NCI-H524 treated with DMSO at 0.1 percent for 48 hours (cell line): ENCODE measurements at regions not wholly inside any gene's neighbourhood (a gene's known extent, or its start where the extent isn't known, plus 50 kb on each side); places are given as distances from the start of the nearest gene placed in this dataset.
"Not testable (repeated sequence)": the region's sequence is repeated elsewhere in the genome, so short reads cannot be mapped to it uniquely, and the experiment has no call there.

Experiments
- DNase-seq: peaks from one replicate; lab custom pipeline; 2025; lab: John Stamatoyannopoulos, UW

DNA sequence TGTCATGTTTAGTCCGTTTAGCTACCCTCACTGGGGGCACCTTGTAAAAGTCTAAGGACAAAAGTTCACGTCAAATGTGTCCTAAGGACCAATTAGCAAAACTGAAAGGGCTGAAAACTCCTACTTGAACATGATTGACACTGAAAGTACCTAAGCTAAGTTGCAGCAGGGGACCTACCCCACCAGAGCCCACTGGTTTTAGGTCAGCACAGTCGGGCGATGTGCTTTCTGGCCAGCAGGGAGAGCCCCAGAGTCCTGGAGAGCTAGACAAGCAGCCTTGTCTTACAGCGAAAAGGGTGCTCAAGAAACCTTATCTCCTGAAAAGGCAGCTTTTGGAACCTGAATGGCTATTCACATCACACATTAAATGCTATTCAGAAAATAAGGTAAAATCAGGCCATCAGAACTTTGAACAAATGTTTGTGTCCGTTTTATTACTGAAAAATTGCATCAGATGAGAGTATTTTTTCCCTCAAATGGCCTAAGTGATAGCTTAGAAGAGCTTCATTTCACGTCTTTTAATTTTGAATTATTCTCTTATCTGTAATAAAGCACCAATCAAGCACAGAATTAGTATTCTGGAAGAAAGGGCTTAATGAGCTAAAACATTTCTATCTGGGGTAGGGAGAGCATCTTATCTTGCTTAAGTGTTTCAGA, 52.2 kb upstream of the MKI67 start:
- DNase-seq = no peak

DNA sequence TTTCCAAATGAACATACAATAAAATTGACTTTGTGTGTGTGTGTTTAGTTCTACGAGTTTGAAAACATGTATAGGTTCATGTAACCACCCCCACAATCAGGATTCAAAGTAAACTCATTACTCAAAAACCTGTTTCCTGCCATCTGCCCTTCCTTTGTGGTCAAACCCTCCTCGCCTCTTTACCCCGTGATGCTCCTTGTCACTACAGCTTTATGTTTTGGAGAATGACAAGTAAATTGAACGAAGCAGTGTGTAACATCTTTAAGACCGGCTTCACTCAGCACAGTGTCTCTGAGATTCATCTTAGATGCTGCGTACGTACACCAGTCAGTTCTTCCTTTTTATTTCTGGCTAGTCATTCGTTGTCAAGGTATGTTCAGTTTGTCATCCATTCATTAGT, 54.6 kb upstream of the MKI67 start:
- DNase-seq = no peak

GRCh38 chr10:128185627-128186026, 59.4 kb upstream of the MKI67 start:
- no peak for DNase-seq

- no peak for DNase-seq
These were observed 61.0 kb upstream of the MKI67 start for GRCh38 chr10:128186959-128187787.

DNA sequence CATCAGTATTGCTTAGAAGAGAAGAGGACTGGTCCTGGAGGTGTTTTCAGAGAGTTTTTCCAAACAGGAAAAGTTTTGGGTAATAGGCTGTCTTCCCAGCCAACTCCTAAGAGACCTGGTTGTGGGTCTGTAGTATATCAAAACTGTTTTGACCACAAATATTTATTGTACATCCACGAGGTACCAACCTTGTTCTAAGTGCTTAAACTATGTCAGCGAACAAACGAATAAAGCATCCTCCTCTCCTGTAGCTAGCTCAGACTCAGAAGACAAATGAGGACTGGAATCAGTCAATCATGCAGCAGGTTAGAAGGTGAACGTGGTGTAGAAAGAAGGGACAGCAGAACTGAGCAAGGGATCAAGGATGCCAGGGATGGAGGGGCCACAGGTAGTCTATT, 61.6 kb upstream of the MKI67 start:
- DNase-seq = no peak

- DNase-seq = no peak
These were observed 63.0 kb upstream of the MKI67 start for GRCh38 chr10:128189176-128189575.

DNA sequence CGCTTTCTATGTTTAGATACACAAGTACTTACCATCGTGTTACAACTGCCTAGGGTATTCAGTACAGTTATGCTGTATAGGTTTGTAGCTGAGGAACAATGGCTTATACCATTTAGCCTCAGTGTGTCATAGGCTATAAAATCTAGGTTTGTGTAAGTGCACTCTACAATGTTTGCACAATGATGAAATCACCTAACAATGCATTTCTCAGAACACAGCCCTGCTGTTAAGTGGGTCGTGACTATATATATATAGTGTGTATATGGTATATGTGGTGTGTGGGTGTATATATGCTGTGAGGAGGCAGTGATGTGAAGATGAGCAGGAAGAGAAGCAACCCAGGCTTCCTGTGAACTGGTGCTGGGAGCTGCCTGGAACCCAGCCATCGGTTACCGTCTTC, 65.6 kb upstream of the MKI67 start:
- DNase-seq = no peak

DNA sequence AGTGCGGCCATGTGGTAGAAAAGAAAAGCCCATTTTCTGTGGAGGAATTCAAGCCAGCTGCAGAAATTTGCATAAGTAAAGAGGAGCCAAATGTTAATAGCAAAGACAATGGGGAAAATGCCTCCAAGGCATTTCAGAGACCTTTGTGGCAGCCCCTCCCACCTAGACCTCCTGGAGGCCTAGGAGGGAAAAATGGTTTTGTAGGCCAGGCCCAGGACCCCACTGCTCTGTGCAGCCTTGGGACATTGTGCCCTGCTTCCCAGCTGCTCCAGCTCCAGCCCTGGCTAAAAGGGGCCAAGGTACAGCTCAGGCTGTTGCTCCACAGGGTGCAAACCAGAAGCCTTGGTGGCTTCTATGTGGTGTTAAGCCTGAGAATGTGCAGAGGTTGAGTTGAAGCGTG, 75.6 kb upstream of the MKI67 start:
- not testable (repeated sequence) for DNase-seq

GRCh38 chr10:128203028-128203427, 76.8 kb upstream of the MKI67 start:
- DNase-seq = no peak

GRCh38 chr10:128205591-128205990, 79.4 kb upstream of the MKI67 start:
- DNase-seq = not testable (repeated sequence)

GRCh38 chr10:128206676-128207075, 80.5 kb upstream of the MKI67 start:
- DNase-seq = no peak

- DNase-seq = no peak
These were observed 83.6 kb upstream of the MKI67 start for GRCh38 chr10:128209862-128210214.

DNA sequence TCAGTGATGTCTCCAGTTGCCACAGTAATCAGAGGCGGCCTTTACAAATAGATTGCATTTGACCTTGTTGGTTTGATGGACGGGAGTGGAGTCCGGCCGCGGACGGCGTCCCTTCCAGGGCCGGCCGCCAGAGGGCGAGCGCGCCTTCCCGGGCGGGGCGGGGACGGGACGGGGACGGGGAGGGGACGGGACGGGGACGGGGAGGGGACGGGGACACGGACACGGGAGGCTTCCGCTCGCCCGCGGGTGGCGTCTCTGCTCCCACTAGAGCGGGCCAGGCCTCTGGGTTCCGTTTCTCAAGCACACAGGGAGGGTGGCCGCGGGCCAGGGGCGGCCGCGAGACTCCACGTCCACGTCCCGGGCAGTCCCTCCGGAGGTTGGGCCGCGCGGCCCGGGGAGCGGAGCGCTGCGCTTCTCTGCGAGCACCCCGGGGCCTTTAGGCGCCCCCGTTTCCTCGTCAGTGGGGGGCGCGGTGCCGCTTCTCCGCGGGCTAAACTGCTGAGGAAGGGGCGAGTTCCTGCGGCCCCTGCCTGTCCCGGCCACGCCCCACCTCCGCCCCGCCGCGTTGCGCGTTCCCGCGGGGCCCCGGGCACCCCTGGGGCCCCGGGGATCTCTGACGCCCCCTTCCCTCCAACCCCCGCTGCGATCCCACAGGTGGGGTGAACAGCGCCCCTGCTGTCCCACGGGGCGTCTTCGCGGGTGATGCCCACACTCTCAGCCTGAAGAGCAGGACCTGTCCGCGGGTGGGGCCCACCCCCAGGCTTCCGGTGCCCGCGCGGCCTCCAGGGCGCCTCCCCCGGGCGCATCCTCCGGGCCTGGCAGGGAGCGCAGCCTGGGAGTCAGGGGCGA, 84.2 kb upstream of the MKI67 start:
- no peak for DNase-seq

GRCh38 chr10:128211064-128211504, 84.9 kb upstream of the MKI67 start:
- no peak for DNase-seq

DNA sequence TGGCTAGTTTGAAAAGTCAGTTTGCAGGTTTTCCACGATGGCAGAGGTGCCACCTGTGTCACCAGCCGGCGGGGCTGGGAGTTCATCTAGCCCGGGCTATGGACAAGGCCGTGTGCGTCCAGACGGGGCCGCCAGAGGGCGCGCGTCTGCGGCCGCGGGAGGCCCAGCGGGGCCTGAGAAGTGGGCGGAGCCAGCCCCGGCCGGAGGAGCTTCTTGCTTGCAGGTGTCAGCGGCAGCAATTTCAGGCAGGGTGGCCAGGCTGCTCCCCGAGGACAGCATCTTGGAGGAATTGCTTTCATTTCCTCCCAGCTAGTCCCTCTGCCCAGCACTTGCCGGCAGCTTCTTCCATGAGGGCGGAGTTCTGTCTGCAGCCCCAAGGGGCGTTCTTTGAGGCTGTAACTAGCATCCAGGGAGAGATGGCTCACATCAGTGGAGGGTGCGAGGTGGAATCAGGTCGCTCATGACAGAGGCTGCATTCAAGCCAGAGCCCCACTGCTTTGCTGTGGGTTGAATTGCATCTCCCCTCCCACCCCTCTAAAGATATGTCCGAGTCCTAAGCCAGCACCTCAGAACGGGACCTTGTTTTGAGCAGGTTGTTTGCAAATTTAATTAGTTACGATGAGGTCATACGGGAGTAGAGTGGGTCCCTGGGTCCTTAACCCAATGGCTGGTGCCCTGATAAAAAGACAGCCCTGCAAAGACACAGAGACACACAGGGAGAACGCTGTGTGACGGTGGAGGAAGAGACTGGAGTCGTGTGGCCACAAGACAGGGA, 85.9 kb upstream of the MKI67 start:
- peak; percentile 0 for DNase-seq

DNA sequence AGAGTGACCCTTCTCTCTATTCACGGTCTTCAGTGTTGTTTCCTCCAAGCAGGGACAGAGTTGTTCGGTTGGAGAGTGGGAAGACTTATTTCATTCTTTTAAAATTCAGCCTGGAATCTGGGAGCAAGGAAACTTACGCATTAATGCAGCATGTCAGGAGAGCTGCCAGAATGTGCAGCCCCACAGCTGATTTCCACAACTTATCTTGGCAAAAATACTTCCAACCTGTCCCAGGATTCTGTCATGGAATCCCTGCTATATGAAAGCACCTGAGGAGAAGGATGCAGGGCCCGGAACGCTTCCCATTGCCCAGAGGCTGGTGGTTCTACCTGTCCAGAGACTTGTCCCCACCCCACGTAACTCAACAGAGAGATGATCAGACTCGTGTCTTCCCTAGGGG, 86.9 kb upstream of the MKI67 start:
- DNase-seq = no peak

DNA sequence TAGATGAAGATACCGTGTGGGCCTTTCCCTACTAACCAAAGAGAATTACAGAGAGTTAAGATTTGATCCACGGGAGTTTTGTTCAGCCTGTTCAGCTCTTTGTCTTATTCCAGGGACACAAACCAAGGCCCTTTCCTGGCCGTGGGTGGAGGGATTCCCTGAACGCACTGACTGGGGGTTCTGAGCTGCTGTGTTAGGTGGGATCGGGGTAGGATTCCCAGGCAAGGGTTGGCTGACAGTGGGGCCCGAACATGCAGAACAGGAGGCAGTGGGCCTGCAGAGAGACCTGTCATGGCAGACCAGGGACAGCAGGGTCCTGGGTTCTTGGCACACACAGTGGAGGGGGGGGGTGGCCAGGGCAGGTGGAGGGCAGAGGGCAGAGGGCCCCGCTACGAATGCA, 89.5 kb upstream of the MKI67 start:
- DNase-seq = no peak

- no peak for DNase-seq
These were observed 90.9 kb upstream of the MKI67 start for GRCh38 chr10:128217136-128217535.

GRCh38 chr10:128218161-128218560, 91.9 kb upstream of the MKI67 start:
- DNase-seq = no peak

DNA sequence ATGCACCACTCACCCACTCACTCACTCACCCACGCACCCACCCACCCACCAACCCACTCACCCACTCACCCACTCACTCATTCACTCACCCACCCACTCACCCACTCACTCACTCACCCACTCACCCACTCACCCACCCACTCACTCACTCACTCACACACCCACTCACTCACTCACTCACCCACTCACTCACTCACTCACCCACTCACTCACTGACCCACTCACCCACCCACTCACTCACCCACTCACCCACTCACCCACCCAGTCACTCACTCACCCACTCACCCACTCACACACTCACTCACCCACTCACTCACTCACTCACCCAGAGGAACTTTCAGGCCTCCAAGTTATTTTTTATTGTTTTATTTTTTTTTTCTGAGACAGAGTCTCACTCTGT, 93.1 kb upstream of the MKI67 start:
- no peak for DNase-seq

GRCh38 chr10:128220021-128220420, 93.8 kb upstream of the MKI67 start:
- no peak for DNase-seq

DNA sequence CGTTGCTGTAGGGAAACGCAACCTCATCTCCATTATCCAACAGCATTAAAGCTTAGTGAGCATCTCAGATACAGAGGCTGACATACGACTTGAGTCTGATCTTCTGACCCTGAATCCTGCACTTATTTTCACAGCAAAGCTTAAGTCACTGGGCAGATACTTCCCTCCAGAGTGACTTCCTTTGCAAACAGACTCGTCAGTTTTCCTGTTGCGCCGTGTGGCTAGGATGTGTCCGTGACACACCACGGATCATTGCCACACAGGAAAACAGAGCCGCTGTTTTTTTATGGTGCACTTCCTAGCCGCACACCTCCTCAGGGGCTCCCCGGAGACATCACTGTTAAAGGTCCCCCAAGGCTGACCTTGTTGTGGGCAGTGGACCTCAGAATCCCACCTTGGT, 94.9 kb upstream of the MKI67 start:
- no peak for DNase-seq
